Activated T-cell treated with anti-CD3 and anti-CD28 coated beads, Interleukin-2, amount 50 U/mL, for 48 hours (primary cell): ENCODE measurements at regions not wholly inside any gene's neighbourhood (a gene's known extent, or its start where the extent isn't known, plus 50 kb on each side); places are given as distances from the start of the nearest gene placed in this dataset.
"Not testable (repeated sequence)": the region's sequence is repeated elsewhere in the genome, so short reads cannot be mapped to it uniquely, and the experiment has no call there.

Experiments used
- DNase-seq, 2 experiments: peaks; one replicate each; pipeline ENCODE4 v3.0.0-alpha.2; 2020

DNA sequence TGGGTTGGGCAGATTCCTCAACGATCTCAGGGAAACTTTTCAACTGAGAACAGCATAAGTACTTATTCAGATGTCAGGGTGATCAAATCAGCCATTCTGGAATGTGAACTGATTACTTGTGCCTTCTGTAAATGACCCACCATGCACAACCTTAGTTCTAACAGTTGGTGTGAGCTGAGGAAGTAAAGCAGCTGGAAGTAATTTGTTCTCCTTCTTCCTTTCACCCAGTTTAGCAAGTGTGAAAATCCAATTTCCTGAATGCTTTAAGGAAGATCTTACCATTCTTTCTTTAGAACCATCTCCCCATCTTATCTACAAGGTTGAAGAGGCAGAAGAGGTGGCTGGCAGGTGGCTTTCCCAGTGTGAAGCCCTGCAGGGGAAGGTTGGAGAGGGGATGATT, 781.6 kb downstream of the ETS1 start:
- DNase-seq = no peak

GRCh38 chr11:127804747-127805400, 782.5 kb downstream of the ETS1 start:
- DNase-seq = no peak

GRCh38 chr11:127803755-127804154, 783.6 kb downstream of the ETS1 start:
- DNase-seq = no peak

DNA sequence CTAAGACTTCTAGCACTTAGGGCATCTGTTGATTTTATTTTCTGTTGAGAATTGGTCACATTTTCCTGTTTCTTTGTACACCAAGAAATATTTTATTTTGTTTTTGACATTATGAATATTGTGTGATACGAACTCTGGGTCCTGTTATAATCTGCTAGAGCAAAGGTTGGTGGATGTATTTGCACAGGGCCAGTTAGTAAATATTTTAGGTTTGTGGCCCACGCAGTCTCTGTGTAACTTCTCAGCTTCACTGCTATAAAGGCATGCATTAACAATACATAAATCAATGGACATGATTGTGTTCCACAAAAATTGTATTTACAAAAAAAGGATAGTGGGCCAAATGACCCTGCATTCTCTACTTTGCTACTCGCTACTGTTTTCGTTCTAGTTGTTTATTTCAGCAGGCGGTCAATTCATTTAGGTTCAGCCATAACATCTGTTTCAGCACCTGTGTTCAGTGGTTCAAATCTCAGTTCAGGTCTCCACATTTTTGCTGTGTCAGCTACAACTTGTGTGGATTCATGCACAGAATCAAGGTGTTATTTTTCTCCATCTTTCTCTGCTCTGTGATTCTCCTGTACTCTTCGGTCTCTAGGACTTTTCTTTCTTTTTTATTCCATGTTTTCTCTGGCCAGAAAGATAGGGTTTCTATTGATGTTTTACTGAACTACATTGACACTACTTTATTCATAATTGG, 786.2 kb downstream of the ETS1 start:
- no peak for DNase-seq

- no peak for DNase-seq
Measured at GRCh38 chr11:127795326-127795725, 792.0 kb downstream of the ETS1 start.

- no peak for DNase-seq
Measured at GRCh38 chr11:127791844-127792243, 791.3 kb upstream of the KIRREL3 start.

GRCh38 chr11:127790592-127790991, 790.0 kb upstream of the KIRREL3 start:
- no peak for DNase-seq

DNA sequence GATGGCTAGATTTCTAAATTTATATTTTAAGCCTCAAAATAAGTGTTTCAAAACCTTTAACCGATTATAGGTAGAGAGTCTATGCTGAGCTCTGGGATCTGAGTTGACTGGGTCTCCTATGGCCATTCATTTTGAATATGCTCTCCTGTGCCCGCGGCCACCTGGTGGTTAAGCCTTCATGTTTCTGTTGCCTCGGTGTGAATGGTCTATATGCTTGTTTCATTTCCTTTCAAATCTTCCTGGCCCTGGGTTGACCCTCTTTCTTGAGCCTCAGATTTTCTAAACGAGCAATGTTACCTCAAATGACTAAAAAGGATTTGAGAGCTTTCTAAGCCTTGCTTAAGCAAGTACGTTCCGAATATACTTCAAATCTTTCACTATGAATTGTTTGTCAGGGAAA, 789.4 kb upstream of the KIRREL3 start:
- no peak for DNase-seq

DNA sequence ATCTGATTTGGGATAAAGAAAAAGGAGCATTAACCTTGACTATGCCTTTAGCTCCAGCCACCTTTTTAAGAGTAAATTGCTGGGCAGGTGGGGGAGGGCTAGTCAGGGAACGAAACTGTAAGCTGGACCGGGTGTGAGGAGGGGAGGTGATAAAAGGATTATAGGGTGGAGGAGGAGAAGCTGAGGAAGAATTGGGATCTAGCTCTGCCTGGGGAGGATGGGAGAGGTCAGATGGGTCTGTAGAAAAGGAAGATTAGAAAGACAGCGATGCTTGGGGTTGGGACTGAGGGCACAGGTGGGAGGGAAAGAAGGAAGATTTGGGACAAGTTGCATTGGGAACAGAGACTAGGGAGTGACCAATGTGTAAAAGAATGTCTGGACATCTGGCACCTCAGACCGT, 772.4 kb upstream of the KIRREL3 start:
- not testable (repeated sequence) for DNase-seq

GRCh38 chr11:127768931-127769330, 768.4 kb upstream of the KIRREL3 start:
- DNase-seq = not testable (repeated sequence)

- DNase-seq = no peak
Measured at GRCh38 chr11:127766734-127767133, 766.2 kb upstream of the KIRREL3 start.

- no peak for DNase-seq
Measured at GRCh38 chr11:127738771-127739286, 738.3 kb upstream of the KIRREL3 start.

DNA sequence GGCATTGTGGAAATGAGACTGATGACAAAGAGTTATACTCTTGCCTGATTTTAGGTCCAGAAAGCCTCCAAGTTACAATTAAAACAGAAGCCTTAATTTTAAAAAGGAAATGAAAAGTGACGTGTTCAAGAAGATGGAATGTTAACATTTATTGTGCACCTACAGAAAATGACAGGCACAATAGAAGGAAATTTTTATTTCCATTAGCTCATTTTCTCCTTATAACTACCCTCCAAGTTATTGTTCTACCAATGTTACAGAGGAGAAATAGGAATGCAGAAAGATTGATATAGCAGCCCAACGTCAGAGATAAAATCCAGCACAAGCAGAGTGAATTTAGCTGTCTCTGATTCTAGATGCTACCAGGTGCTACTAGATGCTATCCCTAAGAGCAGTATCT, 736.9 kb upstream of the KIRREL3 start:
- no peak for DNase-seq

GRCh38 chr11:127733552-127733951, 733.0 kb upstream of the KIRREL3 start:
- no peak for DNase-seq

GRCh38 chr11:127726367-127726766, 725.8 kb upstream of the KIRREL3 start:
- DNase-seq = no peak

- no peak for DNase-seq
Measured at GRCh38 chr11:127723714-127724113, 723.1 kb upstream of the KIRREL3 start.

- no peak for DNase-seq
Measured at GRCh38 chr11:127713226-127713625, 712.7 kb upstream of the KIRREL3 start.

DNA sequence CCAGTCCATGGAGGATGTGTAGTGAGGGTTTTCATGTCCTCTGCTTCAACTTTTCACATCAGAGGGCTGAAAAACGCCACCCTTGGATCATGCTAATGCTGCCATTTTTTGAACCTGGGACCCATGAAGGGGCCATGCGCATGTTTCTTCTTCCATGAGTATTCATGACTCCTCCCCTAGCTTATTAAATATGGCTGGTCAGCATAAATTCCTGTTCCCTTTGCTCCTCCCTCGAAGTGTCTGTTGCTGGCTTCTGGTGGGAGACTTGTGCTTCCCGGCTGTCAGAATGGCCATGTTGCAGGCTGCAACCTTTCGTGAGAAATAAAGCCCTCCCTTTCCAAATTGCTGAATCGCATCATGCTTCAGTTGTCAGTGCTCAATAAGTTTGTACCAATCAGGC, 711.2 kb upstream of the KIRREL3 start:
- no peak for DNase-seq

- DNase-seq = no peak
Measured at GRCh38 chr11:127710831-127711230, 710.3 kb upstream of the KIRREL3 start.

- DNase-seq = no peak
Measured at GRCh38 chr11:127709960-127710359, 709.4 kb upstream of the KIRREL3 start.

DNA sequence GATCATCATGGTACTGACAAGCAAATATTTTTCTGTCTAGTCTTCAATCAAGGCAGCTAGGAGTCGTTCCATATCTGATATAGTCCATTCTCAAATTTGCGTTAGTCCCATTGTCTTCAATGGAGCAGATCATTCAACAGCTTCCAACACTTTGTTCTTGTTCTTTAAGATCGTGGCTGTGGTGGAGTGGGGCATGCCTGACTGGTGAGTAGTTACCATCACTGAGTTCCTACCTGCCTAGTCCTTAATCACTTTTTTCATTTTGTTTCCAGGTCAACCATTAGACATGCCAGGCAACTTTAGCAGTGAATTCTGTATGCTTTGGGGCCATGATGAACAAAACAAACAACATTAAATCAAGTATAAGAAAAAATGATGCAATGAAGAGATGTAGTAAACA, 693.1 kb upstream of the KIRREL3 start:
- no peak for DNase-seq

DNA sequence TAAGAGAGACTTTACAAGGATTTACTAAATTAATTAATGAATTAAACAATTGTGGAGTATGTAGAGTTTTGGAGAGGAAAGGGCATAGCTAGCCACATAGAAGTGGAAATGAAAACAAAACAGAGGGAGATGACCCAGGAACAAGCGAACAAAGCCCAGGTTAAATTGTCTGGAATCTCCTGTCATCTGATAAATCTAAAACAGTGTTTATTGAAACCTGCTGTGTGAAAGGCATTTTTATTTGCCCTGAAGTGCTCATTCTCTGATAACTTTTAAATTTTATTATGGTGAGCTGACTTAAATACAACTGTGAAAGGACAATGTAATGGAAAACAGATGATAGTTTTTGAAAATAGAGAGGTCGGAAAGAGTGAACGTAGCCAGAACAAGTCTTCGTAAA, 682.8 kb upstream of the KIRREL3 start:
- DNase-seq = no peak

DNA sequence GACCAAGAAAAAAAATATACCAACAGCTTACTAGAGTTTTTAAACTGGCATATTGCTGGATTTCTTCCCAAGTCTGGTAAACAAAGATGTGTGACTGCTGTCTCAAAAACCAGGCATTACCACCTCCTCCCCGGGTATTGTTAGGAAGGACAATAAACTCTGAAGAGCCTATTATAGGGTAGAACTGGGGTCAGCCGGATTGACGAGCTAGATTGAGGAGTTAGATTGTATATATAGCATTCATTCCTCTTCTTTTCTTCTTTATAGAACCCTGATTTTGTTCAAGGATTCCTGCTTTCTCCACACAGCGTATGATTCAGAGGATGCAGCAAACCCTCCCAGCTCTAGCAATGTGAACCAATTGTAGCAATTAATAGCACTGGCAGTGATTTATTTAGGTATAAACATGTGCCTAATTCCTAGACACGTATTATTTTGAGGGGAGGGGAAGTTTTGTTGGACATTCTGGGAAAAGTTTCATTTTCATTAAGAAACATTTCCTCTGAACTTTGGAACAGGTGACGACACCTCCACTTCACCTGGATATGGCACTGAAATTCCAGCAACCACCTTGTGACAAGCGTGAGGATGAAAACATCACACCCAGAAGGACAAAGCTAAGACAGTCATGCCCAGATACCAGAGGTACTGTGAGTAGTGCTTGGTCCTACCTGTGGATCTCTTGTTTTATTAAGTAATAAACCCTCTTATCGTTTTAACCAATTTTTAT, 679.4 kb upstream of the KIRREL3 start:
- no peak for DNase-seq

- DNase-seq = no peak
Measured at GRCh38 chr11:127678631-127679030, 678.1 kb upstream of the KIRREL3 start.
